Right ventricle myocardium superior (tissue), 1 donor: ENCODE measurements at regions not wholly inside any gene's neighbourhood (a gene's known extent, or its start where the extent isn't known, plus 50 kb on each side); places are given as distances from the start of the nearest gene placed in this dataset.
"Not testable (repeated sequence)": the region's sequence is repeated elsewhere in the genome, so short reads cannot be mapped to it uniquely, and the experiment has no call there.

Experiments used
- ATAC-seq: fragments of 200-7000 bp; cut with Tn5 transposase; one replicate; pipeline ENCODE4 v1.9.1; 2020; ENCODE audit warnings: mild to moderate bottlenecking; ENCODE audit not compliant: poor library complexity
- DNase-seq: peaks from one replicate; pipeline ENCODE4 v3.0.0-alpha.2; 2020
- intact Hi-C: fragments of 100-400 bp; cut with DNase I; formaldehyde crosslinking; loops from one replicate; pipeline ENCODE4 v1.11.2; 2022
- donor health status: DM: no; HTN: yes; CAD: no; lungs with severe emphysema.

- ATAC-seq (peak; percentile 56), DNase-seq (no peak)
- intact Hi-C loops, result no loop called here
Observed at GRCh38 chr1:244325056-244325758, 126.5 kb downstream of the ADSS2 start.

DNA sequence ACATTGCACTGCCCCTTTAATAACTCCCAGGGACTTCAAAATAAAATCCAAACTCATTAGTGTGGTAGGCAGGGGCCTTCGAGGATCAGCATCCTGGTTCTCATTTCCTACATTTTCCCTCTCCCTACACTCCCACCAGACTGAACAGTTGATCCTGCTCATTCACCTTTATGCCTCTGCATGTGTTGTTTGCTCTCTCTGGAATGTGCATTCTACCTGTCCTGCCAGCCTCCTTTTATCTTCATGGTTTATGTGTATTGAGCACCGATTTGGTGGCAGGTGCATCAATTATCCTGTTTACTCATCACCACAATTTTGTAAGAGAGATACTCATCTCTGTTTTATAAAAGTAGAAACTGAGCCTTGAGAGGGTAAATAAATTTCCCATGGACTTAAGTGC is 125.0 kb downstream of the ADSS2 start:
- ATAC-seq (no peak), DNase-seq (no peak)
- intact Hi-C loops, result no loop called here

DNA sequence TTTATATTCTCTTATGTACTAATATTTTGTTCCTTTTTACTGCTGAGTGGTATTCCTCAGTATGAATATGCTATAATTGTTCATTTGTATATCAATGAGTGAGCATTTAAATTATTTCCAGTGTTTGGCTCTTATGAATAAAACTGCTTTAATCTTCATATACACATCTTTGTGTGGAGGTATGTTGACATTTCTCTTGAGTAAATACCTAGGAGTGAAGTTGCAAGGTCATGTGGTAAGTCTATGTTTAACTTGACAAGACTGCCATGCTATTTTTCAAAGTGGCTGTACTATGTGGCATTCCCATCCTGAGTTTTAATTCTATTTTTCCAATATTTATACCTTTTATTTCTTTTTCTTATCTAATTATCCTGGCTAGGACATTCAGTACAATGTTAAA is 124.2 kb downstream of the ADSS2 start:
- intact Hi-C loops, result no loop called here
- ATAC-seq (no peak), DNase-seq (no peak)

GRCh38 chr1:244328476-244328875 is 123.2 kb downstream of the ADSS2 start:
- intact Hi-C loops, result no loop called here
- DNase-seq (no peak), ATAC-seq (no peak)

GRCh38 chr1:244329591-244330317 is 122.0 kb downstream of the ADSS2 start:
- DNase-seq (no peak), ATAC-seq (no peak)
- intact Hi-C loops, result no loop called here

- intact Hi-C loops, result no loop called here
- ATAC-seq, result no peak
- no peak for DNase-seq
Observed at GRCh38 chr1:244330318-244330625, 121.4 kb downstream of the ADSS2 start.

DNA sequence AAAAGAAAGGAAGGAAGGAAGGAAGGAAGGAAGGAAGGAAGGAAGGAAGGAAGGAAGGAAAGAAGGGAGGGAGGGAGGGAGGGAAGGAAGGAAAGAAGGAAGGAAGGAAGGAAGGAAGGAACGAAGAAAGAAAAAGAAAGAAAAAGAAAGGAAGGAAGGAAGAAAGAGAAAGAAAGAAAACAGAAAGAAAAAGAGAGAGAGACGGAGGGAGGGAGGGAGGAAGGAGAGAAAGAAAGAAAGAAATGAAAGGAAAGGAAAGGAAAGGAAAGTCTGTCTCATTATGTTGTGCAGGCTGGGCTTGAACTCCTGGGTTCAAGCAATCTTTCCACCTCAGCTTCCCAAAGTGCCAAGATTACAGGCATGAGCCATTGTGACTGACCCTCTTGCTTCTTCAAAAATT is 118.9 kb downstream of the ADSS2 start:
- DNase-seq, intact Hi-C loops, ATAC-seq: not testable (repeated sequence)

DNA sequence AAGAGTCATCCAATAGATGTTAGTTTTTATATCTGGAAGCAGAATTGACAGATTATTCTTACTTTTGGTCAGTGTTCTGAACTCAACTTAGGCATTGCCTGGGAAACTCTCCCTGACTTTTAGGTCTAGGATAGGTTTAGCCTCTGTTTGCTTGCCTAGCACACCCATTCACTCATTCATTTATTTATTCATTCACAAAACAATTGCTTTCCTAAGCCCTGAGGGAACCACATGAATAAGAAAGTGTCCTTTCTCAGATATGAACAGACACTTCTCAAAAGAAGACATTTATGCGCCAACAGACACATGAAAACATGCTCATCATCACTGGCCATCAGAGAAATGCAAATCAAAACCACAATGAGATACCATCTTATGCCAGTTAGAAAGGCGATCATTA is 117.4 kb downstream of the ADSS2 start:
- intact Hi-C loops, ATAC-seq, DNase-seq: not testable (repeated sequence)

GRCh38 chr1:244334842-244335241 is 116.9 kb downstream of the ADSS2 start:
- ATAC-seq, DNase-seq, intact Hi-C loops: not testable (repeated sequence)

DNA sequence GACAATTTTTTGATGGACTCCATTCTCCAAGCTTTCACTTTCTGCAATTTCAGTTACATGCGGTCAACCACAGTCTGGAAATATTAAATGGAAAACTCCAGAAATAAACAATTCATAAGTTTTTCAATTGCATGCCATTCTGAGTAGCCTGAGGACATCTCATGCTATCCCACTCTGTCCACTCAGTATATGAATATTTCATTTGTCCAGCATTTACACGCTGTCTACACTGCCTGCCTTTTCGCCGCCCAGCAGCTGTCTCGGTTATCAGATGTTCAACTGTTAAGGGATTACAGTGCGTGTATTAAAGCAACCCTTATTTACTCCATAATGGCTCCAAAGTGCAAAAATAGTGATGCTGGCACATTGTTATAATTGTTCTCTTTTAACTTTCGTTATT is 116.3 kb downstream of the ADSS2 start:
- ATAC-seq (no peak), DNase-seq (no peak)
- intact Hi-C loops, result no loop called here

DNA sequence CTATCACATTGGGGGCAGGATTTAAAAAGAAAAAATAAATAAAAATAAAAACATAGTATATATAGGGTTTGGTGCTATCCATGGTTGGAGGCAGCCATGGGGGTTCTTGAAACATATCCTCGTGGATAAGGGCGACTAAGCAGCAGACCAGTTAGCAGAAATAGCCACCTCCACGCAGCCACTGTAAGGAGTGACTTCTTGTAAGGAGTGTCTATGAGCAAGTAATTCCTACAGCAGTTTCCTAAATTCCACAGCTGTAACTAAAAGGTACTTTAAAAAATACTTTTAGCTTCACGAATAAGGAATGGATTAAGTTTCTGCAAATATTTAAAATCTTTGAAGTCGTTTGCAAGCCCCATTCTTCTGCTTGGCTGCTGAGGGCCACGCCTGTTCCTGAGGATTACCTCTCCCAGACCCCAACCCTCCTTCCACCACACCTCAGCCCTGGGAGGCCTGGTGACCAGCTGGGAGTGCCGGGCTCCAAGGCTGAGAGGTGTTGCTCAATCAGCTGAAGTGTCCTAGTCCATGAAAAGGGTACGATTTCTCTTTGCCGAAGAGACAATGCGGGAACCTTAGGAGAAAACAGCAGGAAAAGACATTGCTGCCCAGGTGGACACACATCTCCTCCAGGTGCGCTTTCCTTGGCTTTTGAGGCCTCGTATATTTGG is 115.3 kb downstream of the ADSS2 start:
- DNase-seq (no peak), ATAC-seq (no peak)
- intact Hi-C loops, result no loop called here

- intact Hi-C loops, result no loop called here
Observed at GRCh38 chr1:244337839-244338238, 113.9 kb downstream of the ADSS2 start.

GRCh38 chr1:244339073-244339692 is 112.5 kb downstream of the ADSS2 start:
- ATAC-seq, result no peak
- no peak for DNase-seq
- intact Hi-C loops, result no loop called here

More at GRCh38 chr1:244337839-244338238, 113.9 kb downstream of the ADSS2 start:
- no peak for DNase-seq
- no peak for ATAC-seq

GRCh38 chr1:244339776-244340175 is 111.9 kb downstream of the ADSS2 start:
- no peak for ATAC-seq
- intact Hi-C loops, result no loop called here
- DNase-seq, result no peak

DNA sequence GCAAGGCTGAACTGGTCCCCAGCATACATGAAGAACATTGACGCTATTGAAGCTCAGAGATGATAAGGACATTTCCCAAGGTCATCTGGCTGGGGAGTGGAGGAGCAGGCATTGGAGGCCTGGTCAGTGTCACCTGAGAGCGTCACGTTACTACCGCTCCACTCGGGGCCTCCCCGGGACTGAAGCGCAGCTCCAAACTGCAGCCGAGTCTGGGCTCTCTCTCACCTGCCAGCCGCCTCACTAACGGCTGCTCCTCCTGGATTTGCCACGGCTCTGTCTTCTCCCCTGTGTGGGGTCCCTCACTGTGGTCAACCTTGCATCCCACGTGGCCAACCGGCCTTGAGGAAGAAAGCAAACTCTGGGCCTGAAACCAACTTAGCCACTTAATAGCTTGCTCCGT is 111.3 kb downstream of the ADSS2 start:
- DNase-seq, result no peak
- intact Hi-C loops, result no loop called here
- no peak for ATAC-seq

DNA sequence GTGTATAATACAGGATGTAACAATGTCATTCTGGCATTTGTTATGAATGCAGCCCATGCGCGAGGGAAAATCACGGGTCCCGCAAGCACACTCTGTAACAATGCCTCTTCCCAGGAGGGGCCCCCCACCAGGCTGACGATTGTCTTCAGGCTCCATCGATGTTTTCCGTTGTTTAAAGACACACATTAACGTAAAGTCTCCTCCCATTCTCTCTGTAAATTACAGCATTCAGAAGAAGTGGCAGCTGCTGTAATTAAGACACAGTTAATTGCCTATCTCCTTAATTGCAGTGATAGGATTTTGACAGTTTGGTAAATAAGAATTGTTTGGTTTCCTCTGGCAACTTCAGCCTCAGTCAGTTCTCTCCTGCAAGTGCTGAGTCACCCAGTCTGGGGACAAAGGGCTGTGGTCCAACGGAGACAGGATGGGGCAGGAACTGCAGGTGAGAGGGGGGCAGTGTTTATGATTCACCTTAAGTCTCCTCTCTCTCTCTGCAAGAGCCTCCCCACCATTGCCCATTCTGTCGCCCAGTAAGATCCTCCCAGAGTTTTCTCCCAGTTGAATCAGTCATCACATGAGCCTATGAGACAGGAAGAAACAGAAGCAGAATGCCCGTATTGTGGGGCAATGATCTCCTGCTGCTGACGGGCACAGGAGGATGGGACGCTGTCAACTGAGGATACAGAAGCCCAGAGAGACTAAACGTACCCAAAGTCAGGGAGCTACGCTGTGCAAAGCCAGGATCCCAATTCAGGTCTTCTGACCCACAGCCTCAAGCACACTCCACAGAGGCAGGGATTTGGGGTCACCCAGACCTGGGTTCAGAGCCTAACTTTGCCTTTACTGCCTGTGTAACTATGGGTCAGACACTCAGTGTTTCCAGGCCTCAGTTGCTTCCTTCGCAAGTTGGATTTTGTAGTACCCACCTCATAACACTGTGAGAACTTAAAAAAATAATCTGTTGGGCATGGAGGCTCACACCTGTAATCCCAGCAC is 110.0 kb downstream of the ADSS2 start:
- DNase-seq (no peak), ATAC-seq (no peak)
- intact Hi-C loops, result no loop called here

GRCh38 chr1:244344001-244344400 is 107.7 kb downstream of the ADSS2 start:
- no peak for DNase-seq
- no peak for ATAC-seq
- intact Hi-C loops, result no loop called here

GRCh38 chr1:244346972-244347618 is 104.6 kb downstream of the ADSS2 start:
- ATAC-seq (no peak), DNase-seq (no peak)
- intact Hi-C loops, result no loop called here
